Activated T-cell treated with anti-CD3 and anti-CD28 coated beads for 48 hours (primary cell): ENCODE measurements at regions not wholly inside any gene's neighbourhood (a gene's known extent, or its start where the extent isn't known, plus 50 kb on each side); places are given as distances from the start of the nearest gene placed in this dataset.
"Not testable (repeated sequence)": the region's sequence is repeated elsewhere in the genome, so short reads cannot be mapped to it uniquely, and the experiment has no call there.

ENCODE experiments used
- DNase-seq: peaks from one replicate; pipeline ENCODE4 v3.0.0-alpha.2; 2020; ENCODE audit warnings: low read depth

DNA sequence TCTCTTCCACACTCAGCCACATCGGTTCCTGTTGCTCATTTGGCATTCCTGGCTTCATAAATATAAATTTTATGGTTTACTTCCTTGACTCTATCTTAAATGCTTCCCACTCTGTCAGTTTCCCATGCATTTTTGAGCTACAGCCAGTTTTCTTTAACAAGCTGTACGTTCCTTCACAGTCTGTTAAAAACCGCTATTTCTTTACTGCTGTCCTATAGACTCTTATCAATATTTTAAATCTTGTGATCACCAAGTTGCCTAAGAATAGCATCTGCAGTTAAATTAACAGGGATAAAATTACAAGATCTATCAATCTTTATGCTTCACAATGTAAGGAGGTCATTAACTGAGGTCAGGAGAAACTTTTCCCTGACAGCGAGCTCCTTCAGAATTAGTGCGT is 103.1 kb upstream of the RHOBTB1 start:
- DNase-seq, result no peak

DNA sequence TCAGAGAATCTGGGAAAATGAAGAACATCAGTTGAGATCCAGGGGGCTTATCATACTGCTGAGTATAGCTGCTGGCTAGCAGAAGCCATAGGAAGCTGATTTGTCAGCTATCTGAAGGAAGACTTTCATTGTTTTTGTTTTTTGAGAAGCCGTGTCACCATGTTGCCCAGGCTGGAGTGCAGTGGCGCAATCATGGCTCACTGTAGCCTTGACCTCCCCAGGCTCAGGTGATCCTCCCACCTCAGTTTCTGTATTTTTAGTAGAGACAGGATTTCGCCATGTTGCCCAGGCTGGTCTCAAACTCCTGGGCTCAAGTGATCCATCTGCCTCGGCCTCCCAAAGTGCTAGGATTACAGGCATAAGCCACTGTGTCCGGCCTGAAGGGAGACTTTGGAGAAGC is 101.5 kb upstream of the RHOBTB1 start:
- not testable (repeated sequence) for DNase-seq

DNA sequence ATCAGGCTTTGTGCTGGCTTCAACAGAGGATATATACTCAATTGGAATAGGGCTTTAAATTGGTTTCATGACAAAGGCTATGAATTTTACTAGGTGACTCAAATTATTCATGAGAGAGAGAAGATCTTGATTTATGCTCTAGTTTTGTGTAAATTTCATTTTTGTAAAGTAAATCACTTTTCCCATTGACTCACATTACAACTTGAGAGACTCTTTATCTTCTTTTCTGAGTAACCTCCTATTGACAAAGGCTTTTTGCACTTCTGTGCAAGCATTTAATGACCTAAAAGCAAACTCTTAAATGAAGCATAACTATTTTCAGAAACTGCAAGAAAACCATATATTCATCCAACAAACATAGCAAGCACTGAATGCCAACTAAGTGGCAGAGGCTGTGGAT is 98.5 kb upstream of the RHOBTB1 start:
- no peak for DNase-seq

DNA sequence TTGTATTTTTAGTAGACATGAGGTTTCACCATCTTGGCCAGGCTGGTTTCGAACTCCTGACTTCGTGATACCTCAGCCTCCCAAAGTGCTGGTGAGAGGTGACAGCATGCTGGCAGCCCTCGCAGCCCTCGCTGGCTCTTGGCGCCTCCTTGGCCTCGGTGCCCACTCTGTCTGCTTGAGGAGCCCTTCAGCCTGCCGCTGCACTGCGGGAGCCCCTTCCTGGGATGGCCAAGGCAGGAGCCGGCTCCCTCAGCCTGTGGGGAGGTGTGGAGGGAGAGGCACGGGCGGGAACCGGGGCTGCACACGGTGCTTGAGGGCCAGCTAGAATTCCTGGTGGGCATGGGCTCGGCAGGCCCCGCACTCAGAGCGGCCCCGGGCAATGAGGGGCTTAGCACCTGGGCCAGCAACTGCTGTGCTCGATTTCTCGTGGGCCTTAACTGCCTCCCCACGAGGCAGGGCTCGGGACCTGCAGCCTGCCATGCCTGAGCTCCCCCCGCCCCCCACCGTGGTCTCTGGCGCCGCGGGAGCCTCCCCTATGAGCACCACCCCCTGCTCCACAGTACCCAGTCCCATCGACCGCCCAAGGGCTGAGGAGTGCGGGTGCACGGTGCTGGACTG is 96.5 kb upstream of the RHOBTB1 start:
- DNase-seq, result no peak

DNA sequence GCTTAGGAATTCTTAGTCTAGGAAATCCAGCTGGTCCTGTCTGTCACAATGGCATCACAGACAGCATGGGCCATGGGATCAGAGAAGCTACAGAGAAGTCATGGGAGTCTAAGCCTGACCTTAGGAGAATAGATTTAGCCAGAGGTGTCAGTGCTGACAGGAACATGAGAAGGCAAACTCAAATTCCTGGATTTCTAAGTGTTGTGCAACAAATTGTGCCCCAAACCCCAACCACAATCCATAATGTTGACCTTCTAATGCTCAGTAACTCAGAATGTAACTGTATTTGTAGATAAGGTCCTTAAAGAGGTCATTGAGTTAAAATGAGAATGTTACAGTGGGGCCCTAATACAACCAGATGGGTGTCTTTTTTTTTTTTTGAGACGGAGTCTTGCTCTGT is 95.9 kb upstream of the RHOBTB1 start:
- DNase-seq, result no peak

DNA sequence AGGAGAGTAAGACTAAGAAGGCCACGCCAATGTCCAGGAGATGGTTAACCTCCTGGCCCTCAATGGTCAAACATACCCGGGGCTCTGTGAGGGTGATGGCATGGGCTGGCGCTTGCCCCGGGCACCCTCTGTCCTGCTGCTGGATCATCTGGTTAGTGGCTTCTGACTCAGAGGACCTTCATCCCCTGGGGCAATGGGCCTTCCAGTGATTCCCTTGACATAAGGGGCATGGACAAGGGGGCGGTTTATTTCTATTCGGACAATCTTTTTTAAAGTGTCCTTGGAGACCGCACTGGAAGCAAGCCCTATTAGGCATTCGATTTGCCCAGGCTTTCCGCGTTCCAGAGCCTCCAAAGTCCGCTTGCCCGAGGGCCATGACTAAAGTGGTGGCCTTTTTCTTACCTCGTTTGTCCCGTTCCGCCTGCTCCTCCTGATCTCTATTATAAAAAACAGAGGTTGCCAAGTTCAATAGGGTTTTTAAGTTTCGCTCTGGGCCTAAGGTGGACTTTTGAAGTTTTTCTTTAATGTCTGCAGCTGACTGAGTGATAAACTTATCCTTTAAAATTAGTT is 93.4 kb upstream of the RHOBTB1 start:
- not testable (repeated sequence) for DNase-seq

DNA sequence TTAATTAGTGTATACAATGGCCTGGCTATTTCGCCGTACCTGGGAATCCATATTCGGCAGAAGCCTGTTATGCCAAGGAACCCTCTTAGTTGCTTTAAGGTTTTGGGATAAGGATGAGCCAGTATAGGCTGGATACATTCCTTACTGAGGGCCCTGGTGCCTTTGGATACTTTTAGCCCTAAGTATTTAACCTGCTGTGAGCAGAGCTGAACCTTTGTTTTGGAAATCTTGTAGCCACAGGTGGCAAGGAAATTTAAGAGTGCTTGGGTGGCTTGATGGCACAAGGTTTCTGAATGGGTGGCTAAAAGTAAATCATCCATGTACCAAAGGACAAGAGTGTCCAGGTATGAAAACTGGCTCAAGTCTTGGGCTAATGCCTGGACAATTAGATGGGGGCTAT is 92.2 kb upstream of the RHOBTB1 start:
- not testable (repeated sequence) for DNase-seq

DNA sequence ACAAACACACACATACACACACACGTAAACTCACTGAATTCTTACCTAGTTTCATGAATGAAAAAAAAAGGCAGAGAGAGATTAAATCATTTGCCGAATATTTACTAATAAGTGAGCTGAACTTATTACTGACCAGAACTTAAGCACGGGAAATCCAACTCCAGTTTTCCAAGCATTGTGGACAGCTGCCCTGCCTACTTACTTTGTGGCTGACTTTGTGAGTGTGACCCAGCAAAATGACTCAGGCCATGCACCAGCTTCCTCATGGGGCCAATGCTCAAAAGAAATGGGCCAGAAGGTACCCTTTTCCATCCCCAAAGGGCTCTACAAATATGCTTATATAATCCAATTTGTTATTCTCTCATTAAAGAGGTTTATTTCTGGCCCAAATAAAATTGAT is 87.4 kb upstream of the RHOBTB1 start:
- DNase-seq, result no peak

DNA sequence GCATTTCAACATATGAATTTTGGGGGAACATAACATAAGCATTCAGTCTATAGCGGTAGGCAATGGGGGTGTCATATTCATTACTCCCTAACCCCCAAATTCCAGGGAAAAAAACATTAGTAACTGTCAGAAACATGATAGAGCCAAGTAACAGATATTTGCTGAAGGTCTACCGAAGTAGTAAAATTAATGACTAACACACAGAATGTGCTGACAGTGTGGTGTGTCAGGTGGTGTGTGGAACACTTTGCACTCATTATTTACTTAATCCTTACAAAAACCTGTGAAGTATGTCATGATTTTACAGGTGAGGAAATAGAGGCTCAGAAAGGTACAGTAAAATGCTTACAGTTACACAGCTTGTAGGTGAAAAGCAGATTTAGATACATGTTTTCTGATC is 85.4 kb upstream of the RHOBTB1 start:
- no peak for DNase-seq

DNA sequence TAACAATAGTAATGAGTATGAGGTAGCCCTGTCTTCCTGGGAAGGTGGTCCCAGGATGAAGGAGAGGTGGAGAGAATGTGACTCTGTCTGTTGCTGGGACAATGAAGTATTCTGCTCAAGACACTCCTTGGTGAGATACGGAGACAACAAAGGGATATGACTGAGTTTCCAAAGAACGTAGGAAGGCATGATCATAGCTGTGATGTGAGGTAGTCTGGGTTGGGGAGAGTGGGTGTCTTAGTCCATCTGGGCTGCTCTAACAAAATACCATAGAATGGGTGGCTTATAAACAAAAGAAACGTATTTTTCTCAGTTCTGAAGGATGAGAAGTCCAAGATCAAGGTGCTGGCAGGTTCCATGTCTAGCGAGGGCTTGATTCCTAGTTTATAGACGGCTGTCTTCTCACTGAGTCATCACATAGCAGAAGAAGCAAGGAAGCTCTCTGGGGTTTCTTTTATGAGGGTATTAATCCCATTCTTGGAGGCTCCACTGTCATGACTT is 84.9 kb upstream of the RHOBTB1 start:
- no peak for DNase-seq

DNA sequence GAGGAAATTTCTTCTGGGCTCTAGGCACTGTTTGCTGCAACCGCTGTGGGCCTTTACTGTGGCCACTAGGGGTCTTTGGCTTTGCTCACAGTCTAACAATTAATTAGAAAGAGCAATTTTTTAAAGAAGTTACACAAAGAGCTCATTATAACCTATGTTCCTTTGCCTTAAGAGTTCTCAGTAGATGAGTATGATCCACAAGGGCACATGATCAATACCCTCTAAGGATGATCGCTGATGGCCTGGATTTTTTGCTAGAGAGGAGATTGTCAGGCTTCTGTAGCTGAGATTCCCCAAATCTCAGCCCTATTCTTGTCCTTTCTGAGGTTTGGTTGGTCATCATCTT is 80.8 kb upstream of the RHOBTB1 start:
- DNase-seq, result no peak

DNA sequence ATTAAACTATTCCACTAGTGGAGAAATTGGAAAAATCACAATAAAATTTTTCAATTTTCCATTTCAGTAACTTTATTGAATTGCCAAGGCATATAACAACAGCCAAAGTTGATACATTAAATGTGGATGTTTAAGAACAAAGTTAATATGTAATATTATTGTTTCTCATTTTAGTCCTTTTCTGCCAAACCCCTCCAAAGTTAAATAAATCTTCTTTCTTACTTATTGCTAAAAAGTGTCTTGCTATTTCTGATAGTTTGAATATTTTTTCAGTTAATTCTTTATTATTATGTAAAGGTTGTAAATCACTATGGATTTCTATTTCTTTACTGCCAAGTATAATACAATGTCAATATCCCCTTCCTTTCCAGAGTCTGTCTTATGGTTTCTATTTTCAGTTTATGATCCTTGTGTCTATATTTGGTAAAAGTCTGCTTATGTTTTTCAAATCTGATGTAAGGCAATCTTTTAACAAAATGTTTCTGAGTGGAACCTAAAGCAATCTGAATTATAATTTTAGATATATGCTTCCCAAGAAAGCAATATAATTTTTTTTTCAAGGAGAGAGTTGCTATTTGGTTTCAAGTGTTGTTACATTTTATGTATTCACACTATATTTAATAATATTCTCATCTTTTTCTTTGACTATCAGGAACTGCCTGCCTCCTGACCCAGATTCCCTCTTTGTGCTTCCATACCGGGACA is 80.3 kb upstream of the RHOBTB1 start:
- DNase-seq, result no peak

DNA sequence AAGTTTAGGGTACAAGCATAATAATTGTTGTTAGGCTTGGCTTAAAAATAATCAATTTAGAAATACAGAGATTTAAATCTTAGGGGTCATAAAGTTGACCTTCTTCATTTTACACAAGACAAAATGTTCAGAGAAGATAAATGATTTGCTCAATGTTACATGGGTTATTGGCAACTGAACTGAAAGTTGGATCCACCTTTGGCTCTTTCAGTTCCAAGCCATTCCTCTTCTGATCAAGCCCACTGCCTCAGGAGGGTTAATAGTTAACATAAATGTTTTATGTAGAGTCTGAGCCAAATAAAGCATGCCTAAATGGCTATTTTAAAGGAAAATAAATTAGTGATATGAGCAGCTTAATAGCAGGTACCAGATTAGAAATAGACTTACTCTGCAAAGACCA is 79.1 kb upstream of the RHOBTB1 start:
- no peak for DNase-seq

DNA sequence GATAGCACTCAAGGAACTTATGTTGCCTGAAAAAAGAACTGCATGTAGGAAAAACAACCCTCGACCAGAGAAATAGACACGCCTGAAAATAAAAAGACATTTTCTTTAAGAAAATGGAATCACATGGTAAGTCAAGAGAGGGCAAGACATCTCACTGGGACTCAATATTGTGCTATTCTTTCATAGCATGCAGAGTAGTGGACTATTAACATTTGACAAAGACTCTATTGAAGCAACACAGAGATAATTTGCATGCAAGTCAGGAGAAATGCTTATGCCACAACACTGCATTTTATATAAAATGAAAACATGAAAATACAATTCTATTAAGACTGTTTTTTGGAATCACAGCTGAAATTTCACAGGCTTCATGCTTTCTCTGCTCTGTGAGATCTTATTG is 77.9 kb upstream of the RHOBTB1 start:
- no peak for DNase-seq

DNA sequence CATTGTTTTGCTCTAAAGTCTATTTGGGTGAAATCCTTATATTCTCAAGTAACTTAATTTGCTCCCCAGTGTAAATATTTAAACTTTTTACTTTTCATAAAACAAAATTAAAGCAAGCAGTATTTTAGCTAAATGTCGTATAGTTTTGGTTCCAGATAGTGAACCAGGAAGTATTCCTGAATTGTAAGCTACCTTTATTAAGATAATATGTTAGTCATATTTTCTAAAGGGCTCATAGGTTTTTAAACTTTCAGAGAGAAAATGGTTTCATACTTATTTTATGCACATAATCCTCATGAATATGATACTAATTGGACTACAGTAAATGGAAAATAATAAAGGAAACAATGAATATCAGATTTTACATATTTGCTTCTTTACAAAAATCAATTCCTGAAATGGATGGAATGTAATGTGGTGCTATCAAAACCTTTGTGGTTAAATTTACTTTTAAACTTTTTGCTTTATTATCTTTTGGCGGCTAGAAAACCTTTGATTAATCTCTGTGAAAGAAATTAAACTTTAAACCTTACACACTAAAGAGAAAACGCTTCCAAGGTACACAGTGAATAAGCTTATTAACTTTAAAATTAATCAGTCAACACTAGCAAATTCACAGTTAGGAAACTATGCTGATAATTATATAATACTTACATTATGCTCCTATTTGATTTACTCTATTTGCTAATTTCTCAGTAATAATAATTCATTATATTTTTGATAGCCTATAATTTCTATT is 76.6 kb upstream of the RHOBTB1 start:
- DNase-seq, result no peak

DNA sequence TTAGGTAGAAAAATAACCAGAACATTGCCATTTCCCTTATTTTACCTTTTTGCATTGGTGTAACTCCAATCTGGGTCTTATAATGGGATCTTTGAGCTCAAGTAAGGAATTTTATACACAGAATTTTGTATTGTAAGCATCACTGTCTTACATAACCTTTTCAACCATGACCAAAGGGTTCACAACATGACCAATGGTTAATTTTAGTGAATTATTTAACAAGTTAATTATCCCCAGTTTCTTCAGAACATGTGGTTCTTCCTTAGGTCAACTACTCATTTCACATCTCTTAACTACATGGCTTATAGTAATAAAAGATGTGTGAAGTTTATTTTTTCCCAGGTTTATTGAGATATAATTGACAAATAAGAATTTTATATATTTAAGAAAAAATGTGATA is 74.2 kb upstream of the RHOBTB1 start:
- no peak for DNase-seq

DNA sequence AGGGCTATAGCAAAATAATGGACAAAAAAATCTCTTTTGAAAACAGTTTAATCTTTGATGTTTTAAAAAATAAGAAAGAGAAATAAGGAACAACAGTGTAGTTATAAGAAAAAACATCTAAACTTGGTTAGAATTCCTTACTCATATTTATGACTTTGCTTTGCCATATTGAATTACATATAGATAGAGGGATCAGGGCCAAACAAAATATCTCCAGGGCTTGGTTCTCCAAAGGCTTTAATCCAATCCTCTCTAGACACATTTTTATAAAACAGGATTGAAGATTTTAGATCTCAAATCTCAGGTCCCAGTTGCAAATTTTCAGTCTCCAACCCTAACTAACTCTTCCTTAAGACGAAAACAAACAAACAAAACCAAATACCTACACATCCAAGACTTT is 72.6 kb upstream of the RHOBTB1 start:
- DNase-seq, result no peak

DNA sequence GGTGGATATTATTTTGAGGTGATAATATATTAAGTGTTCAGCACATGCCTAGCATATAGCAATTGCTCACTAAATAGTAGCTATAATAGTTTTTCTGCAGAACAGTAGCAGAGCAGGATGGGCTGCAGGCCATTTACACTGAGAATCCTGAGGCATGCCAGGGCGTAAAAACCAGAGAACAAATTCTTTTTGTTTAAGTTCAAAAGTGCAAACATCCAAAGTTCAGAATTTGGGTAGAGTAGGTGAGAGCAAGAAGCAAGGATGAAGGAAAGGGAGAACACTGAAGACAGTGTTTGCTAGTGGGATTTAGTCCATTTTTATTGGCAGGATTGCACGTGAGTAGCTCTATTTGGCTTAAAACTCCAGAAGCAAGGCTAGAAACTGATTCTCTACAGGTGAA is 72.0 kb upstream of the RHOBTB1 start:
- DNase-seq, result no peak

DNA sequence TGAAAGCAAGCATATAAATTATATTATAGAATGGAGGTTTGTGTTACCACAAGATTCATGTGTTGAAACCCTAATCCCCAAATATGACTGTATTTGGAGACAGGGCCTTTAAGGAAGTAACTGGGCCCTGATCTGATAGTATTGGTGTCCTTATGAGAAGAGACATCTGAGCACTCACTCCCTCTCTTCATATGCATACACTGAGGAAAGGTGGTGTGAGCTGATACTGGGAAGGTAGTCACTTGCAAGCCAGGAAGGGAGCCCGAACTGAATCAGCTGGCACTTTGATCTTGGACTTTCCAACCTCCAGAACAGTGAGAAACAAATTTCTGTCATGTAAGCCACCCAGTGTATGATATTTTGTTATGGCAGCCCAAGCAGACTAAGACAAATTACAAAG is 66.9 kb upstream of the RHOBTB1 start:
- no peak for DNase-seq

DNA sequence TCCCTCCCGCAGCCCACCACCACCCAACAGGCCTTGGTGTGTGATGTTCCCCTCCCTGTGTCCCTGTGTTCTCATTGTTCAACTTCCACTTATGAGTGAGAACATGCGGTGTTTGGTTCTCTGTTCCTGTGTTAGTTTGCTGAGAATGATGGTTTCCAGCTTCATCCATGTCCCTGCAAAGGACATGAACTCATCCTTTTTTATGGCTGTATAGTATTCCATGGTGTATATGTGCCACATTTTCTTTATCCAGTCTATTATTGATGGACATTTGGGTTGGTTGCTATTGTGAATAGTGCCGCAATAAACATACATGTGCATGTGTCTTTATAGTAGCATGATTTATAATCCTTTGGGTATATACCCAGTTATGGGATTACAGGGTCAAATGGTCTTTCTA is 59.1 kb upstream of the RHOBTB1 start:
- not testable (repeated sequence) for DNase-seq

DNA sequence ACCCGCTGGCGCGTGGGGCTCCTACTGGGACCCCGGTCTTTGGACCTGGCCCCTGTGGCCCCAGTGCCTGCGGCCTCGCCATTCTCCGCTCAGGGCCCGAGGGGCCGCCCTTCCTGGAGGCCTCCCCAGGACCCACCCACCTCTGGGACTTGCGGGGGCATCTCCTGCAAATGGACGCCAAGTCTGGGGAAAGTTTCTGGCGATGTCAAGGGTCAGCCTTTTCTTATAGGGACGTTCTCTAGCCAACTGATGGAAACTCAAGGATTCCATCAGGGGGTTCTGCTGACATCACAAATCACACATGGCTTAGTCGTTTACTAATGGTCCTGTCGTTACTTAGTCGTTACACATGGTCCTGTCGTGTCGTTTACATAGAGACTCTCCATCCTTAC is 57.7 kb upstream of the RHOBTB1 start:
- no peak for DNase-seq

DNA sequence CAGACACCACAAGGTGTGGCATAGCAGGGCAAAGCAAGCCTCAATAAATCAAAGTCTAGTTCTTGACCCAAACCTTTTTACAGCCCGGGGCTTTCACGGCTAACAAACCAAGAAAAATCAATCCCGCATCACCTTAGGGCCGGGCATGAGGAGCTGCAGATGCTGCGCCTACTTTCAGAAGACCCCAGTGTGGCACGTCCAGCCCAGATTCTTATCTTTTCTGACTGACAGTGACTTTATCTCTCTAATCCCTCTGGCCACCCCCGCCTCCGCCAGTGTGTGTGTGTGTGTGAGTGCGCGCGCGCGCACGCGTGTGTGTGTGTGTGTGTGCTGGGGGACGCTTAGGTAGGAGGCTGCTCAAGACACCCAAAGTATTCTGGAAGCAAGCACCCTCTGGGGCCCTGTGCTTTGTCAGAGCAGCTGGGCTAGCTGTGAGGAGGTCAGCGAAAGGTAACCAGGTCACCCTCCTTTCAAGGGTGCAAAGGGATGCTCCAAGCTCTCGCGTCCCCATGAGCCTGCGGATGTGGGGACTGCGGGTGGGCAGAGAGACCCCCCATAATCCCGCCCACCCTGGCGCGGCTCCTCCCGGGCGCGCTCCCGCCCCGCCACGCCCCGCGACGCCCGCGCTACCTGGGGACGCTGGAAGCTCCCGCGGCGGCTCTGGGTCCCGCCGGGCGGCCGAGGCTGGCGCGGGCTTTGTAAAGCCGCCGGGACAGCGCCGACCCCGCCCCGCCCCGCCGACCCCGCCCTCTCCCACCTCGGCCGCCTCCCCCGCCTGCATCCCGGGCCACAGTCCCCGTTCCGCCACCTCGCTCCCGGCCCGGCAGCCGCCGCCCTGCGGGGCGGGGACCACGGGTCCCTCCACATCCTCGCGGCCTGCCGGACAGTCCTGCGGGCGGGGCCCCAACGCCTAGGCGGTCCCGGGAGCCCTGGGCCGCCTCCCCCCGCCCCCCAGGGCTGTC is 57.1 kb upstream of the RHOBTB1 start:
- DNase-seq, result peak; percentile 1
